ENCODE measurements at regions not wholly inside any gene's neighbourhood (a gene's known extent, or its start where the extent isn't known, plus 50 kb on each side); places are given as distances from the start of the nearest gene placed in this dataset.

- no peaks in the 10 kb centered on the region for H3K27me3 ChIP-seq (ENCODE audit: control insufficient read depth, insufficient read depth, low read length)
- H3K36me3 ChIP-seq (ENCODE audit: control insufficient read depth, insufficient read depth, low read length), result no peaks in the 10 kb centered on the region
- no peak overlapping the region for H3K4me3 ChIP-seq (ENCODE audit: low read depth, low read length)
- FAIRE-seq, result no peak
- DNase-seq (ENCODE audit: low read depth), result no peak
- no peak for TF ChIP-seq CTCF (IDR thresholded peaks at IDR 0.05; ENCODE audit: insufficient read depth, low read length, severe bottlenecking)
Measured at GRCh38 chr5:104708027-104708426, 1145.4 kb upstream of the NUDT12 start.

- no peak for FAIRE-seq
- Histone ChIP-seq H3K36me3 (ENCODE audit: control insufficient read depth, insufficient read depth, low read length) (no peaks in the 10 kb centered on the region), H3K27me3 (ENCODE audit: control insufficient read depth, insufficient read depth, low read length) (no peaks in the 10 kb centered on the region), H3K4me3 (ENCODE audit: low read depth, low read length) (no peak overlapping the region)
- no peak for DNase-seq (ENCODE audit: low read depth)
- TF ChIP-seq CTCF (IDR thresholded peaks at IDR 0.05; ENCODE audit: insufficient read depth, low read length, severe bottlenecking), result no peak
Measured at GRCh38 chr5:104706600-104706999, 1144.0 kb upstream of the NUDT12 start.

- Histone ChIP-seq H3K36me3 (ENCODE audit: control insufficient read depth, insufficient read depth, low read length) (no peaks in the 10 kb centered on the region), H3K27me3 (ENCODE audit: control insufficient read depth, insufficient read depth, low read length) (no peaks in the 10 kb centered on the region), H3K4me3 (ENCODE audit: low read depth, low read length) (no peak overlapping the region)
- DNase-seq (ENCODE audit: low read depth) (peak; percentile 7), FAIRE-seq (no peak)
- TF ChIP-seq CTCF (IDR thresholded peaks at IDR 0.05; ENCODE audit: insufficient read depth, low read length, severe bottlenecking), result no peak
Measured at GRCh38 chr5:104702212-104702611, 1139.6 kb upstream of the NUDT12 start.

- DNase-seq (ENCODE audit: low read depth) (no peak), FAIRE-seq (no peak)
- H3K27me3 ChIP-seq (ENCODE audit: control insufficient read depth, insufficient read depth, low read length), result no peaks in the 10 kb centered on the region
- H3K36me3 ChIP-seq (ENCODE audit: control insufficient read depth, insufficient read depth, low read length), result no peaks in the 10 kb centered on the region
- TF ChIP-seq CTCF (IDR thresholded peaks at IDR 0.05; ENCODE audit: insufficient read depth, low read length, severe bottlenecking), result no peak
- H3K4me3 ChIP-seq (ENCODE audit: low read depth, low read length), result no peak overlapping the region
Measured at GRCh38 chr5:104699438-104699837, 1136.8 kb upstream of the NUDT12 start.

- DNase-seq (ENCODE audit: low read depth), result no peak
- FAIRE-seq, result no peak
- Histone ChIP-seq H3K4me3 (ENCODE audit: low read depth, low read length) (no peak overlapping the region), H3K27me3 (ENCODE audit: control insufficient read depth, insufficient read depth, low read length) (no peaks in the 10 kb centered on the region), H3K36me3 (ENCODE audit: control insufficient read depth, insufficient read depth, low read length) (no peaks in the 10 kb centered on the region)
- no peak for TF ChIP-seq CTCF (IDR thresholded peaks at IDR 0.05; ENCODE audit: insufficient read depth, low read length, severe bottlenecking)
Measured at GRCh38 chr5:104661256-104661655, 1098.7 kb upstream of the NUDT12 start.

- no peak overlapping the region for H3K4me3 ChIP-seq (ENCODE audit: low read depth, low read length)
- TF ChIP-seq CTCF (IDR thresholded peaks at IDR 0.05; ENCODE audit: insufficient read depth, low read length, severe bottlenecking), result no peak
- DNase-seq (ENCODE audit: low read depth) (no peak), FAIRE-seq (no peak)
- no peaks in the 10 kb centered on the region for H3K36me3 ChIP-seq (ENCODE audit: control insufficient read depth, insufficient read depth, low read length)
- no peaks in the 10 kb centered on the region for H3K27me3 ChIP-seq (ENCODE audit: control insufficient read depth, insufficient read depth, low read length)
Measured at GRCh38 chr5:104659497-104659896, 1096.9 kb upstream of the NUDT12 start.
